ENCODE measurements at regions not wholly inside any gene's neighbourhood (a gene's known extent, or its start where the extent isn't known, plus 50 kb on each side); places are given as distances from the start of the nearest gene placed in this dataset.

GRCh38 chr18:76752400-76752799 lies 70.0 kb upstream of the ZNF236 start:
- no peaks in the 10 kb centered on the region for H3K4me1 Mint-ChIP-seq (ENCODE audit: unreplicated experiment)
- H3K9me3 Mint-ChIP-seq (ENCODE audit: unreplicated experiment), result peaks cover 19% of the 10 kb centered on the region
- no peak overlapping the region for H3K27ac Mint-ChIP-seq (ENCODE audit: unreplicated experiment)
- no peak for DNase-seq (ENCODE audit: extremely low spot score, unreplicated experiment)
- H3K27me3 Mint-ChIP-seq (ENCODE audit: unreplicated experiment), result no peaks in the 10 kb centered on the region
- no peak overlapping the region for H3K4me3 Mint-ChIP-seq (ENCODE audit: unreplicated experiment)
- no peaks in the 10 kb centered on the region for H3K36me3 Mint-ChIP-seq (ENCODE audit: unreplicated experiment)
- TF ChIP-seq CTCF (IDR thresholded peaks at IDR 0.05), result no peak

- TF ChIP-seq CTCF (IDR thresholded peaks at IDR 0.05), result no peak
- Mint-ChIP-seq H3K4me1 (ENCODE audit: unreplicated experiment) (no peaks in the 10 kb centered on the region), H3K36me3 (ENCODE audit: unreplicated experiment) (no peaks in the 10 kb centered on the region), H3K27me3 (ENCODE audit: unreplicated experiment) (no peaks in the 10 kb centered on the region), H3K9me3 (ENCODE audit: unreplicated experiment) (peaks cover 20% of the 10 kb centered on the region), H3K27ac (ENCODE audit: unreplicated experiment) (no peak overlapping the region), H3K4me3 (ENCODE audit: unreplicated experiment) (no peak overlapping the region)
- DNase-seq (ENCODE audit: extremely low spot score, unreplicated experiment), result no peak
These were observed 71.2 kb upstream of the ZNF236 start for GRCh38 chr18:76750917-76751890.

DNA sequence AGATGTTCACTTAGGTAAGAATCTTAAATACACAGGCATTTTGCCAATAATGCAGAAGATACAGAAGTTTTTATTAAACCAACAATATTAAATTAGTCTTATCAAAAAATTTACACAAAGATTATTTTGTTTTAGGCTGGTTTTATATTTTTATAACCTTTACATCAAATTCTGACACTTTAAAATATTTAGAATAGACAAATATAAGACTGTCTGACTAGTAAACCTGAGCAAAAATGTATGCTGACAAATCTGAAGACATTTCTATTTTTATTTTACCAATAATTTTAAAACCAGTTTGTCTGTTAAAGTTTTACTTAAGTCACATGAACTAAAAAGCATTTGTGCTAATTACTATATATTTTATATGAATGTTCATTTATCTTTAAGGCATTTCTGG lies 72.1 kb upstream of the ZNF236 start:
- no peak for TF ChIP-seq CTCF (IDR thresholded peaks at IDR 0.05)
- Mint-ChIP-seq H3K9me3 (ENCODE audit: unreplicated experiment) (peaks cover 20% of the 10 kb centered on the region), H3K36me3 (ENCODE audit: unreplicated experiment) (no peaks in the 10 kb centered on the region), H3K27ac (ENCODE audit: unreplicated experiment) (no peak overlapping the region), H3K4me1 (ENCODE audit: unreplicated experiment) (no peaks in the 10 kb centered on the region), H3K27me3 (ENCODE audit: unreplicated experiment) (no peaks in the 10 kb centered on the region), H3K4me3 (ENCODE audit: unreplicated experiment) (no peak overlapping the region)
- no peak for DNase-seq (ENCODE audit: extremely low spot score, unreplicated experiment)

DNA sequence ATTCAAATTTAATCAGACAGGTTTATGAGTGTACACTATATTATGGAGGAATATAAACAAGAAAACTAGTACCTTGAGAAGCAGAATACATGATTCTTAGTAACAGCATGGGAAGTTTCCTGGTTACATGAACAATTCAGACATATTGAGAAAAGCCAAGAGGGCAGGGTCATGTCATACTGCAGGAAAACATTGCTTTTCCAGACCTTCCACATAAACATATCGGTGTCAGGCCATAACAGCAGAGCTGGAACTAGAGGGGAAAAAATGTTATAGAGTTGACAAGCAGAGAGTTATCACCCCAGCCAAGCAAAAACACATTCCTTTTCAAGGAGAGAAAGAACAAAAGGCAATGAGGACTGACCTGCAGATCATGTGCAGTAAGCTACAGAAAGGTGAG lies 74.7 kb upstream of the ZNF236 start:
- no peak for TF ChIP-seq CTCF (IDR thresholded peaks at IDR 0.05)
- Mint-ChIP-seq H3K27ac (ENCODE audit: unreplicated experiment) (no peak overlapping the region), H3K27me3 (ENCODE audit: unreplicated experiment) (no peaks in the 10 kb centered on the region), H3K36me3 (ENCODE audit: unreplicated experiment) (no peaks in the 10 kb centered on the region), H3K4me1 (ENCODE audit: unreplicated experiment) (no peaks in the 10 kb centered on the region), H3K4me3 (ENCODE audit: unreplicated experiment) (no peak overlapping the region), H3K9me3 (ENCODE audit: unreplicated experiment) (peaks cover 20% of the 10 kb centered on the region)
- no peak for DNase-seq (ENCODE audit: extremely low spot score, unreplicated experiment)

GRCh38 chr18:76741346-76741745 lies 81.0 kb upstream of the ZNF236 start:
- H3K27me3 Mint-ChIP-seq (ENCODE audit: unreplicated experiment), result no peaks in the 10 kb centered on the region
- H3K4me3 Mint-ChIP-seq (ENCODE audit: unreplicated experiment), result no peak overlapping the region
- no peak for DNase-seq (ENCODE audit: extremely low spot score, unreplicated experiment)
- no peak for TF ChIP-seq CTCF (IDR thresholded peaks at IDR 0.05)
- no peaks in the 10 kb centered on the region for H3K9me3 Mint-ChIP-seq (ENCODE audit: unreplicated experiment)
- H3K27ac Mint-ChIP-seq (ENCODE audit: unreplicated experiment), result no peak overlapping the region
- H3K36me3 Mint-ChIP-seq (ENCODE audit: unreplicated experiment), result no peaks in the 10 kb centered on the region
- H3K4me1 Mint-ChIP-seq (ENCODE audit: unreplicated experiment), result peaks cover 13% of the 10 kb centered on the region

Measured in osteocyte (in vitro differentiated cells).